Sigmoid colon (tissue), 4 donors: ENCODE measurements at regions not wholly inside any gene's neighbourhood (a gene's known extent, or its start where the extent isn't known, plus 50 kb on each side); places are given as distances from the start of the nearest gene placed in this dataset.

Experiments used
- EP300 ChIP-seq, 4 donors: sonication (generic); formaldehyde crosslinking; IDR thresholded peaks; one replicate each; pipeline ENCODE4 v1.6.1; 2017; ENCODE audit warnings: antibody characterized with exemption in 4 of 4
- TF ChIP-seq, protein P1 (sequence below), 4 experiments: fragments of 450-650 bp in 3 of 4; fragments of 200-600 bp in 1 of 4; IDR thresholded peaks; one replicate each; pipeline ENCODE4 v1.5.1; 2016 to 2019; ENCODE audit warnings: antibody characterized with exemption in 4 of 4, mild to moderate bottlenecking in 3 of 4, moderate library complexity in 2 of 4

DNA sequence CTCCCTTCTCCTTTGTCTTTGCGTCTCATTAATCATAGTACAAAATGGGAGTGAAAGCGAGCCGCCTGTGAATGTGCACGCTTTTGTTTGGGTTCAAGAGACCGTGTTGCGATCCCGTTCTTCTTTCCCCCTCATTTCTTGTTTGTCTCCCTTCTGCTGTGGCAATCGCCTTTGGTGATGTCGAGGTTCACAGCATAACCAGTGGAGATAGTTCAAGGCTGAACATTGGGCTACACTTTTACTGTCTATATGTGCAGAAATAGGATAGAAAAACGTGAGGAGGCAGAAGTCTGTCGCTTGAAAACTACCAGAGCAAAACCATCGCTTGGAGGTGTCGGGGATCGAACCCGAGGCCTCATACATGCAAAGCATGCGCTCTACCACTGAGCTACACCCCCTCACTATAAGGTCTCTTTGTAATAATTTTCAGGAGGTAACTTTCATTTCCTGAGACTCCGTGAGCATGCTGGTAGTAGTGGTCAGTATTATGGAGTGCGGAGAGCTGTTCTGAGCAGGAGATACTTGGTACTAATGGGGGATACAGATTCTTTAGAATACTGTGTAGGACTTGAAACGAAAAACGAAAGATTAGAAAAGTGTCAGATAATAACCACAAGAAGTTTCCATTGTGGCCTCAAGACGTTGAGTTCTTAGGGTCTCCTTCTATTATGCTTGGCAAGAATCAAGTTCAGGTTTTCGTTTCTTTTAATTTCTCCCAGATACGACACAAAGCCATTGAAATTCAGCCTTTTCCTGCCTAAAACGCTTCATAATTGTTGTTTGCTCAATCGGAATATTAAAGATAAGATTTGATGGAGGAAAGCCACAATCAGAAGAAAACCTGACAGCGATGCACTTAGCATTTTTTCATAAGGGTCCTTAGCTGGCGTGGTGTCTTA lies 106.6 kb downstream of the TRIM27 start:
- TF ChIP-seq, protein P1, sequence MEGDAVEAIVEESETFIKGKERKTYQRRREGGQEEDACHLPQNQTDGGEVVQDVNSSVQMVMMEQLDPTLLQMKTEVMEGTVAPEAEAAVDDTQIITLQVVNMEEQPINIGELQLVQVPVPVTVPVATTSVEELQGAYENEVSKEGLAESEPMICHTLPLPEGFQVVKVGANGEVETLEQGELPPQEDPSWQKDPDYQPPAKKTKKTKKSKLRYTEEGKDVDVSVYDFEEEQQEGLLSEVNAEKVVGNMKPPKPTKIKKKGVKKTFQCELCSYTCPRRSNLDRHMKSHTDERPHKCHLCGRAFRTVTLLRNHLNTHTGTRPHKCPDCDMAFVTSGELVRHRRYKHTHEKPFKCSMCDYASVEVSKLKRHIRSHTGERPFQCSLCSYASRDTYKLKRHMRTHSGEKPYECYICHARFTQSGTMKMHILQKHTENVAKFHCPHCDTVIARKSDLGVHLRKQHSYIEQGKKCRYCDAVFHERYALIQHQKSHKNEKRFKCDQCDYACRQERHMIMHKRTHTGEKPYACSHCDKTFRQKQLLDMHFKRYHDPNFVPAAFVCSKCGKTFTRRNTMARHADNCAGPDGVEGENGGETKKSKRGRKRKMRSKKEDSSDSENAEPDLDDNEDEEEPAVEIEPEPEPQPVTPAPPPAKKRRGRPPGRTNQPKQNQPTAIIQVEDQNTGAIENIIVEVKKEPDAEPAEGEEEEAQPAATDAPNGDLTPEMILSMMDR (IDR thresholded peaks at IDR 0.05): no peak
- TF ChIP-seq EP300 (IDR thresholded peaks at IDR 0.05): no peak
